ENCODE measurements at regions not wholly inside any gene's neighbourhood (a gene's known extent, or its start where the extent isn't known, plus 50 kb on each side); places are given as distances from the start of the nearest gene placed in this dataset.
"Not testable (repeated sequence)": the region's sequence is repeated elsewhere in the genome, so short reads cannot be mapped to it uniquely, and the experiment has no call there.

GRCh38 chr1:47663286-47663685 is 225.4 kb downstream of the FOXD2 start:
- H3K4me3 ChIP-seq (ENCODE audit: control insufficient read depth in 1 of 2, extremely low read depth in 1 of 2, low read length in 1 of 2) = no peak overlapping the region
- H3K27me3 ChIP-seq (replicated peaks in 1 of 2; ENCODE audit: control insufficient read depth in 2 of 2, extremely low read depth in 1 of 2, insufficient read depth in 2 of 2, low read length in 1 of 2) = peaks cover 0 to 8% of the 10 kb centered on the region in 2 experiments
- ChIA-PET POLR2A (no interaction called here), CTCF (no interaction called here)
- Mint-ChIP-seq H3K4me3 (no peak overlapping the region), H3K27ac (no peak overlapping the region), H3K4me1 (no peaks in the 10 kb centered on the region), H3K27me3 (peaks cover 10 to 11% of the 10 kb centered on the region in 2 donors), H3K9me3 (no peaks in the 10 kb centered on the region), H3K36me3 (no peaks in the 10 kb centered on the region)
- H3K4me1 ChIP-seq (ENCODE audit: control insufficient read depth in 1 of 2, extremely low read depth in 1 of 2, insufficient read depth in 2 of 2, low read length in 2 of 2) = no peaks in the 10 kb centered on the region
- ATAC-seq (replicated peaks in 1 of 4) = no peak
- H3K9me3 ChIP-seq = no peaks in the 10 kb centered on the region
- no peaks in the 10 kb centered on the region for H3K36me3 ChIP-seq (ENCODE audit: control insufficient read depth in 2 of 2, extremely low read depth in 1 of 2, insufficient read depth in 1 of 2, low read length in 1 of 2)
- no peak for DNase-seq
- no peak overlapping the region for H3K27ac ChIP-seq (ENCODE audit: low read length)
- WGBS (ENCODE audit: insufficient coverage) = 29% methylated on average over 2 of the region's 6 CpGs

- DNase-seq = no peak
- Histone ChIP-seq H3K27ac (ENCODE audit: low read length) (no peak overlapping the region), H3K9me3 (no peaks in the 10 kb centered on the region), H3K36me3 (ENCODE audit: control insufficient read depth in 2 of 2, extremely low read depth in 1 of 2, insufficient read depth in 1 of 2, low read length in 1 of 2) (no peaks in the 10 kb centered on the region), H3K27me3 (replicated peaks in 1 of 2; ENCODE audit: control insufficient read depth in 2 of 2, extremely low read depth in 1 of 2, insufficient read depth in 2 of 2, low read length in 1 of 2) (peaks cover 0 to 4% of the 10 kb centered on the region in 2 experiments), H3K4me3 (ENCODE audit: control insufficient read depth in 1 of 2, extremely low read depth in 1 of 2, low read length in 1 of 2) (no peak overlapping the region), H3K4me1 (ENCODE audit: control insufficient read depth in 1 of 2, extremely low read depth in 1 of 2, insufficient read depth in 2 of 2, low read length in 2 of 2) (no peaks in the 10 kb centered on the region)
- H3K9me3 Mint-ChIP-seq = no peaks in the 10 kb centered on the region
- CTCF ChIA-PET = no interaction called here
- ATAC-seq (replicated peaks in 1 of 4) = no peak
- H3K27ac Mint-ChIP-seq = no peak overlapping the region
- POLR2A ChIA-PET = no interaction called here
- H3K27me3 Mint-ChIP-seq = peaks cover 3 to 9% of the 10 kb centered on the region in 2 donors
- WGBS (ENCODE audit: insufficient coverage) = 55% methylated on average over 3 of the region's 4 CpGs
- H3K4me1 Mint-ChIP-seq = no peaks in the 10 kb centered on the region
- no peaks in the 10 kb centered on the region for H3K36me3 Mint-ChIP-seq
- H3K4me3 Mint-ChIP-seq = no peak overlapping the region
These were observed 226.5 kb downstream of the FOXD2 start for GRCh38 chr1:47664356-47664755.

GRCh38 chr1:47664896-47665295 is 227.1 kb downstream of the FOXD2 start:
- H3K27me3 ChIP-seq (replicated peaks in 1 of 2; ENCODE audit: control insufficient read depth in 2 of 2, extremely low read depth in 1 of 2, insufficient read depth in 2 of 2, low read length in 1 of 2); H3K4me3 ChIP-seq (ENCODE audit: control insufficient read depth in 1 of 2, extremely low read depth in 1 of 2, low read length in 1 of 2); POLR2A ChIA-PET; H3K36me3 ChIP-seq (ENCODE audit: control insufficient read depth in 2 of 2, extremely low read depth in 1 of 2, insufficient read depth in 1 of 2, low read length in 1 of 2); H3K27ac Mint-ChIP-seq; H3K4me3 Mint-ChIP-seq; H3K4me1 Mint-ChIP-seq; H3K36me3 Mint-ChIP-seq; H3K4me1 ChIP-seq (ENCODE audit: control insufficient read depth in 1 of 2, extremely low read depth in 1 of 2, insufficient read depth in 2 of 2, low read length in 2 of 2); ATAC-seq (replicated peaks in 1 of 4); H3K27ac ChIP-seq (ENCODE audit: low read length); DNase-seq; CTCF ChIA-PET; H3K27me3 Mint-ChIP-seq; H3K9me3 Mint-ChIP-seq; H3K9me3 ChIP-seq: not testable (repeated sequence)
- 91% methylated on average over 7 of the region's 8 CpGs for WGBS (ENCODE audit: insufficient coverage)

- Mint-ChIP-seq H3K4me1 (no peaks in the 10 kb centered on the region), H3K27me3 (peaks cover 12% of the 10 kb centered on the region in 2 donors), H3K9me3 (peaks cover 5 to 17% (median 8%) of the 10 kb centered on the region in 3 donors), H3K27ac (no peak overlapping the region), H3K36me3 (no peaks in the 10 kb centered on the region), H3K4me3 (no peak overlapping the region)
- POLR2A ChIA-PET = no interaction called here
- DNase-seq (no peak), ATAC-seq (replicated peaks in 1 of 4) (no peak)
- Histone ChIP-seq H3K4me1 (ENCODE audit: control insufficient read depth in 1 of 2, extremely low read depth in 1 of 2, insufficient read depth in 2 of 2, low read length in 2 of 2) (no peaks in the 10 kb centered on the region), H3K36me3 (ENCODE audit: control insufficient read depth in 2 of 2, extremely low read depth in 1 of 2, insufficient read depth in 1 of 2, low read length in 1 of 2) (no peaks in the 10 kb centered on the region), H3K4me3 (ENCODE audit: control insufficient read depth in 1 of 2, extremely low read depth in 1 of 2, low read length in 1 of 2) (no peak overlapping the region), H3K27me3 (replicated peaks in 1 of 2; ENCODE audit: control insufficient read depth in 2 of 2, extremely low read depth in 1 of 2, insufficient read depth in 2 of 2, low read length in 1 of 2) (peaks cover 0 to 2% of the 10 kb centered on the region in 2 experiments), H3K27ac (ENCODE audit: low read length) (no peak overlapping the region), H3K9me3 (no peaks in the 10 kb centered on the region)
- CTCF ChIA-PET = no interaction called here
- no CpG with 5 or more reads among the region's 10 CpGs for WGBS (ENCODE audit: insufficient coverage)
These were observed 231.3 kb downstream of the FOXD2 start for GRCh38 chr1:47669081-47669585.

- Histone ChIP-seq H3K27ac (ENCODE audit: low read length) (no peak overlapping the region), H3K9me3 (no peaks in the 10 kb centered on the region), H3K27me3 (replicated peaks in 1 of 2; ENCODE audit: control insufficient read depth in 2 of 2, extremely low read depth in 1 of 2, insufficient read depth in 2 of 2, low read length in 1 of 2) (peaks cover 0 to 13% of the 10 kb centered on the region in 2 experiments), H3K4me3 (ENCODE audit: control insufficient read depth in 1 of 2, extremely low read depth in 1 of 2, low read length in 1 of 2) (no peak overlapping the region), H3K36me3 (ENCODE audit: control insufficient read depth in 2 of 2, extremely low read depth in 1 of 2, insufficient read depth in 1 of 2, low read length in 1 of 2) (no peaks in the 10 kb centered on the region), H3K4me1 (ENCODE audit: control insufficient read depth in 1 of 2, extremely low read depth in 1 of 2, insufficient read depth in 2 of 2, low read length in 2 of 2) (no peaks in the 10 kb centered on the region)
- POLR2A ChIA-PET = no interaction called here
- ATAC-seq (replicated peaks in 1 of 4) = no peak
- Mint-ChIP-seq H3K4me1 (no peaks in the 10 kb centered on the region), H3K27me3 (peaks cover 20% of the 10 kb centered on the region in 2 donors), H3K36me3 (no peaks in the 10 kb centered on the region), H3K27ac (no peak overlapping the region), H3K4me3 (no peak overlapping the region), H3K9me3 (peaks cover 5 to 17% (median 8%) of the 10 kb centered on the region in 3 donors)
- no peak for DNase-seq
- CTCF ChIA-PET = no interaction called here
These were observed 234.8 kb downstream of the FOXD2 start for GRCh38 chr1:47672622-47673021.

- Histone ChIP-seq H3K9me3 (no peaks in the 10 kb centered on the region), H3K27ac (ENCODE audit: low read length) (no peak overlapping the region), H3K36me3 (ENCODE audit: control insufficient read depth in 2 of 2, extremely low read depth in 1 of 2, insufficient read depth in 1 of 2, low read length in 1 of 2) (no peaks in the 10 kb centered on the region), H3K27me3 (replicated peaks in 1 of 2; ENCODE audit: control insufficient read depth in 2 of 2, extremely low read depth in 1 of 2, insufficient read depth in 2 of 2, low read length in 1 of 2) (peaks cover 0 to 14% of the 10 kb centered on the region in 2 experiments), H3K4me3 (ENCODE audit: control insufficient read depth in 1 of 2, extremely low read depth in 1 of 2, low read length in 1 of 2) (no peak overlapping the region), H3K4me1 (ENCODE audit: control insufficient read depth in 1 of 2, extremely low read depth in 1 of 2, insufficient read depth in 2 of 2, low read length in 2 of 2) (no peaks in the 10 kb centered on the region)
- CTCF ChIA-PET = no interaction called here
- H3K36me3 Mint-ChIP-seq = no peaks in the 10 kb centered on the region
- POLR2A ChIA-PET = no interaction called here
- H3K27ac Mint-ChIP-seq = no peak overlapping the region
- H3K9me3 Mint-ChIP-seq = peaks cover 5 to 17% (median 8%) of the 10 kb centered on the region in 3 donors
- H3K4me1 Mint-ChIP-seq = no peaks in the 10 kb centered on the region
- no peak overlapping the region for H3K4me3 Mint-ChIP-seq
- ATAC-seq (replicated peaks in 1 of 4) (no peak), DNase-seq (no peak)
- H3K27me3 Mint-ChIP-seq = peaks cover 26 to 27% of the 10 kb centered on the region in 2 donors
These were observed 236.3 kb downstream of the FOXD2 start for GRCh38 chr1:47674189-47674588.

- no peak overlapping the region for H3K27ac Mint-ChIP-seq
- WGBS (ENCODE audit: insufficient coverage) = 82% methylated on average over 3 of the region's 3 CpGs
- no peak for DNase-seq
- H3K36me3 ChIP-seq (ENCODE audit: control insufficient read depth in 2 of 2, extremely low read depth in 1 of 2, insufficient read depth in 1 of 2, low read length in 1 of 2) = no peaks in the 10 kb centered on the region
- H3K4me1 Mint-ChIP-seq = no peaks in the 10 kb centered on the region
- no peak for ATAC-seq (replicated peaks in 1 of 4)
- H3K4me3 ChIP-seq (ENCODE audit: control insufficient read depth in 1 of 2, extremely low read depth in 1 of 2, low read length in 1 of 2) = no peak overlapping the region
- H3K9me3 ChIP-seq = no peaks in the 10 kb centered on the region
- no peaks in the 10 kb centered on the region for H3K4me1 ChIP-seq (ENCODE audit: control insufficient read depth in 1 of 2, extremely low read depth in 1 of 2, insufficient read depth in 2 of 2, low read length in 2 of 2)
- no peaks in the 10 kb centered on the region for H3K36me3 Mint-ChIP-seq
- peaks cover 25 to 26% of the 10 kb centered on the region in 2 donors for H3K27me3 Mint-ChIP-seq
- H3K9me3 Mint-ChIP-seq = peaks cover 5 to 17% (median 8%) of the 10 kb centered on the region in 3 donors
- H3K27ac ChIP-seq (ENCODE audit: low read length) = no peak overlapping the region
- peaks cover 0 to 19% of the 10 kb centered on the region in 2 experiments for H3K27me3 ChIP-seq (replicated peaks in 1 of 2; ENCODE audit: control insufficient read depth in 2 of 2, extremely low read depth in 1 of 2, insufficient read depth in 2 of 2, low read length in 1 of 2)
- POLR2A ChIA-PET = no interaction called here
- no peak overlapping the region for H3K4me3 Mint-ChIP-seq
- CTCF ChIA-PET = no interaction called here
These were observed 237.3 kb downstream of the FOXD2 start for GRCh38 chr1:47675047-47675675.
